ENCODE measurements at regions not wholly inside any gene's neighbourhood (a gene's known extent, or its start where the extent isn't known, plus 50 kb on each side); places are given as distances from the start of the nearest gene placed in this dataset.
"Not testable (repeated sequence)": the region's sequence is repeated elsewhere in the genome, so short reads cannot be mapped to it uniquely, and the experiment has no call there.

DNA sequence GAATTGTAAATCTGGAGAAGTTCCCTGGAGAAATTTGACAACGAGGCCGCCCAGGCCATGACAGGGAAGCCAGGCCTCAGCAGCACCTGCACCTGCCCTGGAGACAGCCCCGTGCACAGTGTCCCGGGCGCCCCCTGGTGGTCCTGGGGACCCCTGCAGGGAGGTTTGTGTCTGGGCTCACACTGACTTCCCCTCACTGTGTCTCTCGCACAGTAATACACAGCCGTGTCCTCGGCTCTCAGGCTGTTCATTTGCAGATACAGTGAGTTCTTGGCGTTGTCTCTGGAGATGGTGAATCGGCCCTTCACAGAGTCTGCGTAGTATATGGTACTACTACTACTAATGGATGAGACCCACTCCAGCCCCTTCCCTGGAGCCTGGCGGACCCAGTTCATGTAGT, 1201.6 kb downstream of the TMEM121 start:
- intact Hi-C loops (cut with micrococcal nuclease); H3K36me3 ChIP-seq (replicated peaks in 1 of 2; ENCODE audit: control extremely low read depth in 1 of 2, control insufficient read depth in 1 of 2, extremely low read depth in 1 of 2, insufficient read depth in 2 of 2, low read length in 1 of 2); POLR2A ChIA-PET; H3K4me3 ChIP-seq (ENCODE audit: control extremely low read depth in 1 of 5, extremely low read depth in 1 of 5, insufficient read depth in 1 of 5, low read depth in 2 of 5, low read length in 4 of 5); H3K4me1 ChIP-seq (ENCODE audit: control insufficient read depth in 2 of 2, insufficient read depth in 2 of 2, low read length in 2 of 2); H3K27me3 Mint-ChIP-seq; H3K79me2 ChIP-seq (ENCODE audit: control insufficient read depth, insufficient read depth, low read length); H3K9ac ChIP-seq (ENCODE audit: low read length); H2AFZ ChIP-seq (ENCODE audit: insufficient read depth, low read depth, low read length, poor library complexity, severe bottlenecking); H3K27me3 ChIP-seq (replicated peaks in 1 of 4; ENCODE audit: control extremely low read depth in 1 of 4, control insufficient read depth in 3 of 4, insufficient read depth in 4 of 4, low read length in 3 of 4); H3K4me2 ChIP-seq (replicated peaks; ENCODE audit: low read depth, low read length, poor library complexity, severe bottlenecking); ATAC-seq (ENCODE audit: low read depth); H3K27ac ChIP-seq (ENCODE audit: low read length in 2 of 2); H4K20me1 ChIP-seq (ENCODE audit: control insufficient read depth, insufficient read depth, low read length, poor library complexity, severe bottlenecking); H3K9me3 Mint-ChIP-seq (ENCODE audit: insufficient read depth); CTCF ChIA-PET; H3K27ac Mint-ChIP-seq; H3K4me1 Mint-ChIP-seq; H3K9me3 ChIP-seq (ENCODE audit: control extremely low read depth in 1 of 3, control insufficient read depth in 2 of 3, insufficient read depth in 1 of 3, low read length in 2 of 3); H3K4me3 Mint-ChIP-seq: not testable (repeated sequence)
- no CpG with 5 or more reads among the region's 12 CpGs for WGBS (ENCODE audit: insufficient coverage)
- peak; percentile 46 for DNase-seq

- ChIA-PET POLR2A (no interaction called here), CTCF (no interaction called here)
- Mint-ChIP-seq H3K27ac (no peak overlapping the region), H3K27me3 (no peaks in the 10 kb centered on the region), H3K4me1 (no peaks in the 10 kb centered on the region), H3K9me3 (ENCODE audit: insufficient read depth) (no peaks in the 10 kb centered on the region), H3K4me3 (no peak overlapping the region)
- Histone ChIP-seq H2AFZ (ENCODE audit: insufficient read depth, low read depth, low read length, poor library complexity, severe bottlenecking) (no peak overlapping the region), H3K27ac (ENCODE audit: low read length in 2 of 2) (no peak overlapping the region), H3K4me3 (ENCODE audit: control extremely low read depth in 1 of 5, extremely low read depth in 1 of 5, insufficient read depth in 1 of 5, low read depth in 2 of 5, low read length in 4 of 5) (no peak overlapping the region), H3K4me1 (ENCODE audit: control insufficient read depth in 2 of 2, insufficient read depth in 2 of 2, low read length in 2 of 2) (peaks cover 3% of the 10 kb centered on the region in 2 donors), H4K20me1 (ENCODE audit: control insufficient read depth, insufficient read depth, low read length, poor library complexity, severe bottlenecking) (no peaks in the 10 kb centered on the region), H3K9ac (ENCODE audit: low read length) (no peak overlapping the region), H3K4me2 (replicated peaks; ENCODE audit: low read depth, low read length, poor library complexity, severe bottlenecking) (no peak overlapping the region), H3K79me2 (ENCODE audit: control insufficient read depth, insufficient read depth, low read length) (no peaks in the 10 kb centered on the region), H3K27me3 (replicated peaks in 1 of 4; ENCODE audit: control extremely low read depth in 1 of 4, control insufficient read depth in 3 of 4, insufficient read depth in 4 of 4, low read length in 3 of 4) (no peaks in the 10 kb centered on the region), H3K36me3 (replicated peaks in 1 of 2; ENCODE audit: control extremely low read depth in 1 of 2, control insufficient read depth in 1 of 2, extremely low read depth in 1 of 2, insufficient read depth in 2 of 2, low read length in 1 of 2) (no peaks in the 10 kb centered on the region), H3K9me3 (ENCODE audit: control extremely low read depth in 1 of 3, control insufficient read depth in 2 of 3, insufficient read depth in 1 of 3, low read length in 2 of 3) (no peaks in the 10 kb centered on the region)
- no peak for TF ChIP-seq EZH2 (IDR thresholded peaks at IDR 0.05; ENCODE audit: borderline replicate concordance, insufficient read depth, low read depth, low read length, poor library complexity, severe bottlenecking)
- TF ChIP-seq, protein P1, sequence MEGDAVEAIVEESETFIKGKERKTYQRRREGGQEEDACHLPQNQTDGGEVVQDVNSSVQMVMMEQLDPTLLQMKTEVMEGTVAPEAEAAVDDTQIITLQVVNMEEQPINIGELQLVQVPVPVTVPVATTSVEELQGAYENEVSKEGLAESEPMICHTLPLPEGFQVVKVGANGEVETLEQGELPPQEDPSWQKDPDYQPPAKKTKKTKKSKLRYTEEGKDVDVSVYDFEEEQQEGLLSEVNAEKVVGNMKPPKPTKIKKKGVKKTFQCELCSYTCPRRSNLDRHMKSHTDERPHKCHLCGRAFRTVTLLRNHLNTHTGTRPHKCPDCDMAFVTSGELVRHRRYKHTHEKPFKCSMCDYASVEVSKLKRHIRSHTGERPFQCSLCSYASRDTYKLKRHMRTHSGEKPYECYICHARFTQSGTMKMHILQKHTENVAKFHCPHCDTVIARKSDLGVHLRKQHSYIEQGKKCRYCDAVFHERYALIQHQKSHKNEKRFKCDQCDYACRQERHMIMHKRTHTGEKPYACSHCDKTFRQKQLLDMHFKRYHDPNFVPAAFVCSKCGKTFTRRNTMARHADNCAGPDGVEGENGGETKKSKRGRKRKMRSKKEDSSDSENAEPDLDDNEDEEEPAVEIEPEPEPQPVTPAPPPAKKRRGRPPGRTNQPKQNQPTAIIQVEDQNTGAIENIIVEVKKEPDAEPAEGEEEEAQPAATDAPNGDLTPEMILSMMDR (IDR thresholded peaks at IDR 0.05), result no peak
- no peak for ATAC-seq (ENCODE audit: low read depth)
- no peak for DNase-seq
- intact Hi-C loops (cut with micrococcal nuclease), result no loop called here
- no CpG with 5 or more reads among the region's 1 CpG for WGBS (ENCODE audit: insufficient coverage)
Measured at GRCh38 chr14:106728611-106729010, 1202.2 kb downstream of the TMEM121 start.
